MCF 10A (cell line): ENCODE measurements at regions not wholly inside any gene's neighbourhood (a gene's known extent, or its start where the extent isn't known, plus 50 kb on each side); places are given as distances from the start of the nearest gene placed in this dataset.
"Not testable (repeated sequence)": the region's sequence is repeated elsewhere in the genome, so short reads cannot be mapped to it uniquely, and the experiment has no call there.

Experiments
- BruUV-seq: library from RNA; stranded (reverse); fragments of 400-500 nt; replicated peaks from 2 replicates; lab custom pipeline; 2021; lab: Mats Ljungman, UMichigan
- CTCF ChIA-PET: fragments of 300-600 bp; sonication (Branson Sonifier 250); formaldehyde crosslinking; extraction: SDS; loops from one replicate; lab custom pipeline; 2021; ENCODE audit warnings: antibody characterized with exemption, inconsistent platforms; lab: Yijun Ruan, JAX
- POLR2A ChIA-PET: fragments of 300-600, 350-650 bp; sonication (Branson Sonifier 250); formaldehyde crosslinking; extraction: SDS; loops from one replicate; lab custom pipeline; 2020; ENCODE audit warnings: antibody characterized with exemption, inconsistent platforms; lab: Yijun Ruan, JAX
- DNase-seq: peaks from one replicate; pipeline ENCODE4 v3.0.0-alpha.2; 2018; ENCODE audit not compliant: unreplicated experiment
- H3K27ac Mint-ChIP-seq: one replicate; pipeline ENCODE4 v1.8.0; 2022; ENCODE audit warnings: mild to moderate bottlenecking, low read depth, mixed read lengths; ENCODE audit not compliant: unreplicated experiment
- H3K27me3 Mint-ChIP-seq: one replicate; pipeline ENCODE4 v1.8.0; 2022; ENCODE audit warnings: mixed read lengths; ENCODE audit not compliant: insufficient read depth, unreplicated experiment
- H3K36me3 Mint-ChIP-seq: one replicate; pipeline ENCODE4 v1.8.0; 2022; ENCODE audit warnings: mild to moderate bottlenecking, moderate library complexity, mixed read lengths; ENCODE audit not compliant: insufficient read depth, unreplicated experiment
- H3K4me1 Mint-ChIP-seq: one replicate; pipeline ENCODE4 v1.8.0; 2022; ENCODE audit warnings: mixed read lengths; ENCODE audit not compliant: insufficient read depth, unreplicated experiment
- H3K4me3 Mint-ChIP-seq: one replicate; pipeline ENCODE4 v1.8.0; 2022; ENCODE audit warnings: mild to moderate bottlenecking, moderate library complexity, mixed read lengths; ENCODE audit not compliant: unreplicated experiment
- H3K9me3 Mint-ChIP-seq: one replicate; pipeline ENCODE4 v1.8.0; 2022; ENCODE audit warnings: mixed read lengths; ENCODE audit not compliant: unreplicated experiment
- CTCF ChIP-seq: fragments of 200-600 bp; IDR thresholded peaks from one replicate; pipeline ENCODE4 v1.8.0; 2022; ENCODE audit warnings: antibody characterized with exemption, mild to moderate bottlenecking; ENCODE audit not compliant: unreplicated experiment
- intact Hi-C: fragments of 100-400 bp; cut with micrococcal nuclease; formaldehyde crosslinking; loops from 2 replicates; pipeline ENCODE4 v1.14.1; 2022

GRCh38 chr18:1078301-1078700 is 173.6 kb downstream of the ADCYAP1 start:
- H3K36me3 Mint-ChIP-seq = no peaks in the 10 kb centered on the region
- BruUV-seq = no TSS peak
- no peak overlapping the region for H3K27ac Mint-ChIP-seq
- peaks cover 6% of the 10 kb centered on the region for H3K9me3 Mint-ChIP-seq
- ChIA-PET POLR2A (no interaction called here), CTCF (no interaction called here)
- no peak for TF ChIP-seq CTCF
- intact Hi-C loops = no loop called here
- no peak overlapping the region for H3K4me3 Mint-ChIP-seq
- no peak for DNase-seq
- H3K27me3 Mint-ChIP-seq = no peaks in the 10 kb centered on the region
- H3K4me1 Mint-ChIP-seq = no peaks in the 10 kb centered on the region

GRCh38 chr18:1083675-1084074 is 179.0 kb downstream of the ADCYAP1 start:
- DNase-seq, H3K27me3 Mint-ChIP-seq: not testable (repeated sequence)

GRCh38 chr18:1090758-1091157 is 186.1 kb downstream of the ADCYAP1 start:
- H3K27ac Mint-ChIP-seq = no peak overlapping the region
- ChIA-PET POLR2A (interaction anchor here (0.6 kb wide), 1 partner anchor 165 kb away, joined by 3 read pairs; no protein-coding TSS in a partner anchor), CTCF (interaction anchor here (0.5 kb wide), 1 partner anchor 9 kb away, joined by 4 read pairs; no protein-coding TSS in a partner anchor)
- no peaks in the 10 kb centered on the region for H3K27me3 Mint-ChIP-seq
- BruUV-seq = no TSS peak
- DNase-seq = no peak
- H3K4me1 Mint-ChIP-seq = no peaks in the 10 kb centered on the region
- intact Hi-C loops = no loop called here
- no peaks in the 10 kb centered on the region for H3K36me3 Mint-ChIP-seq
- no peak overlapping the region for H3K4me3 Mint-ChIP-seq
- no peak for TF ChIP-seq CTCF
- peaks cover 24% of the 10 kb centered on the region for H3K9me3 Mint-ChIP-seq

More at GRCh38 chr18:1083675-1084074, 179.0 kb downstream of the ADCYAP1 start:
- H3K4me1 Mint-ChIP-seq, H3K4me3 Mint-ChIP-seq, POLR2A ChIA-PET, intact Hi-C loops, BruUV-seq, H3K27ac Mint-ChIP-seq, H3K36me3 Mint-ChIP-seq, CTCF ChIA-PET: not testable (repeated sequence)
- peaks cover 28% of the 10 kb centered on the region for H3K9me3 Mint-ChIP-seq

GRCh38 chr18:1092228-1092627 is 187.6 kb downstream of the ADCYAP1 start:
- ChIA-PET CTCF (interaction anchor here (0.5 to 1.2 kb wide), 6 partner anchors 13 to 569 kb away, joined by 3 to 4 read pairs (median 3); no protein-coding TSS in a partner anchor), POLR2A (no interaction called here)
- BruUV-seq = no TSS peak
- TF ChIP-seq CTCF = no peak
- Mint-ChIP-seq H3K27ac (no peak overlapping the region), H3K36me3 (no peaks in the 10 kb centered on the region), H3K27me3 (no peaks in the 10 kb centered on the region), H3K4me1 (no peaks in the 10 kb centered on the region), H3K9me3 (peaks cover 20% of the 10 kb centered on the region), H3K4me3 (no peak overlapping the region)
- DNase-seq = peak; percentile 41
- intact Hi-C loops = no loop called here
